ENCODE measurements at regions not wholly inside any gene's neighbourhood (a gene's known extent, or its start where the extent isn't known, plus 50 kb on each side); places are given as distances from the start of the nearest gene placed in this dataset.

DNA sequence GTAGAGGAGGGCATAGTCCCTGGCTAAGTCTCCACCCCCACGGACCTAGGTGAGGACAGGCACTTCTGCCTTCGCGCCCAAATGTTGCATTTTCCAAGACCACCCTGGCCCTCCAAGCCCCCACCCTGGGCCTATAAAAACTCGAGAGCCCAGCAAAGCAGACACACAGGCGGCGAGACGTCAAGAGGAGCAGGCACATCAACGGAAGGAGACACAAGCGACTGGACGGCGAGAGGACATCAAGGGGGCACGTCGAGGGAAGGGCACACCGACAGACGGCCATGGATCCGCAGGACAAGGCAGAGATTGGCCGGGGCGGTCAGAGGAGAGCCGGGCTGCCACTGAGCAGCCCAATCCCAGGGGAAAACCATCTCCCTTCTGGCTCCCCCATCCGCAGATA, 348.0 kb downstream of the MTRR start:
- TF ChIP-seq, protein P1, sequence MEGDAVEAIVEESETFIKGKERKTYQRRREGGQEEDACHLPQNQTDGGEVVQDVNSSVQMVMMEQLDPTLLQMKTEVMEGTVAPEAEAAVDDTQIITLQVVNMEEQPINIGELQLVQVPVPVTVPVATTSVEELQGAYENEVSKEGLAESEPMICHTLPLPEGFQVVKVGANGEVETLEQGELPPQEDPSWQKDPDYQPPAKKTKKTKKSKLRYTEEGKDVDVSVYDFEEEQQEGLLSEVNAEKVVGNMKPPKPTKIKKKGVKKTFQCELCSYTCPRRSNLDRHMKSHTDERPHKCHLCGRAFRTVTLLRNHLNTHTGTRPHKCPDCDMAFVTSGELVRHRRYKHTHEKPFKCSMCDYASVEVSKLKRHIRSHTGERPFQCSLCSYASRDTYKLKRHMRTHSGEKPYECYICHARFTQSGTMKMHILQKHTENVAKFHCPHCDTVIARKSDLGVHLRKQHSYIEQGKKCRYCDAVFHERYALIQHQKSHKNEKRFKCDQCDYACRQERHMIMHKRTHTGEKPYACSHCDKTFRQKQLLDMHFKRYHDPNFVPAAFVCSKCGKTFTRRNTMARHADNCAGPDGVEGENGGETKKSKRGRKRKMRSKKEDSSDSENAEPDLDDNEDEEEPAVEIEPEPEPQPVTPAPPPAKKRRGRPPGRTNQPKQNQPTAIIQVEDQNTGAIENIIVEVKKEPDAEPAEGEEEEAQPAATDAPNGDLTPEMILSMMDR (IDR thresholded peaks at IDR 0.05): no peak
- TF ChIP-seq POLR2A (IDR thresholded peaks at IDR 0.05): no peak
